ENCODE measurements at regions not wholly inside any gene's neighbourhood (a gene's known extent, or its start where the extent isn't known, plus 50 kb on each side); places are given as distances from the start of the nearest gene placed in this dataset.
"Not testable (repeated sequence)": the region's sequence is repeated elsewhere in the genome, so short reads cannot be mapped to it uniquely, and the experiment has no call there.

- no peak for DNase-seq (ENCODE audit: low spot score)
These were observed 519.4 kb upstream of the ZNF337 start for GRCh38 chr20:26216025-26216424.

GRCh38 chr20:26214991-26215390 is 518.3 kb upstream of the ZNF337 start:
- DNase-seq (ENCODE audit: low spot score) = no peak

GRCh38 chr20:26209171-26209941 is 512.7 kb upstream of the ZNF337 start:
- peak; percentile 37 for DNase-seq (ENCODE audit: low spot score)

- peak; percentile 69 for DNase-seq (ENCODE audit: low spot score)
These were observed 511.8 kb upstream of the ZNF337 start for GRCh38 chr20:26208296-26209091.

GRCh38 chr20:26207967-26208295 is 511.3 kb upstream of the ZNF337 start:
- DNase-seq (ENCODE audit: low spot score) = peak; percentile 33

GRCh38 chr20:26207237-26207966 is 510.7 kb upstream of the ZNF337 start:
- DNase-seq (ENCODE audit: low spot score) = no peak

- no peak for DNase-seq (ENCODE audit: low spot score)
These were observed 508.7 kb upstream of the ZNF337 start for GRCh38 chr20:26205350-26205749.

- not testable (repeated sequence) for DNase-seq (ENCODE audit: low spot score)
These were observed 504.4 kb upstream of the ZNF337 start for GRCh38 chr20:26201026-26201425.

- DNase-seq (ENCODE audit: low spot score) = not testable (repeated sequence)
These were observed 490.7 kb upstream of the ZNF337 start for GRCh38 chr20:26187329-26187728.

- DNase-seq (ENCODE audit: low spot score) = not testable (repeated sequence)
These were observed 487.1 kb upstream of the ZNF337 start for GRCh38 chr20:26183720-26184119.

- DNase-seq (ENCODE audit: low spot score) = not testable (repeated sequence)
These were observed 484.7 kb upstream of the ZNF337 start for GRCh38 chr20:26181364-26181763.

- not testable (repeated sequence) for DNase-seq (ENCODE audit: low spot score)
These were observed 475.2 kb upstream of the ZNF337 start for GRCh38 chr20:26171875-26172274.

- no peak for DNase-seq (ENCODE audit: low spot score)
These were observed 472.9 kb upstream of the ZNF337 start for GRCh38 chr20:26169506-26169905.

- DNase-seq (ENCODE audit: low spot score) = no peak
These were observed 470.8 kb upstream of the ZNF337 start for GRCh38 chr20:26167499-26167898.

- no peak for DNase-seq (ENCODE audit: low spot score)
These were observed 467.2 kb upstream of the ZNF337 start for GRCh38 chr20:26163890-26164289.

- not testable (repeated sequence) for DNase-seq (ENCODE audit: low spot score)
These were observed 466.5 kb upstream of the ZNF337 start for GRCh38 chr20:26163151-26163550.

GRCh38 chr20:26161741-26162140 is 465.1 kb upstream of the ZNF337 start:
- DNase-seq (ENCODE audit: low spot score) = not testable (repeated sequence)

GRCh38 chr20:26160916-26161315 is 464.3 kb upstream of the ZNF337 start:
- DNase-seq (ENCODE audit: low spot score) = not testable (repeated sequence)

- DNase-seq (ENCODE audit: low spot score) = no peak
These were observed 457.6 kb upstream of the ZNF337 start for GRCh38 chr20:26154224-26154623.

- DNase-seq (ENCODE audit: low spot score) = no peak
These were observed 438.9 kb upstream of the ZNF337 start for GRCh38 chr20:26135325-26136110.

- no peak for DNase-seq (ENCODE audit: low spot score)
These were observed 438.0 kb upstream of the ZNF337 start for GRCh38 chr20:26134606-26135005.

- not testable (repeated sequence) for DNase-seq (ENCODE audit: low spot score)
These were observed 437.1 kb upstream of the ZNF337 start for GRCh38 chr20:26133794-26134193.
